K562 (cell line): ENCODE measurements at regions not wholly inside any gene's neighbourhood (a gene's known extent, or its start where the extent isn't known, plus 50 kb on each side); places are given as distances from the start of the nearest gene placed in this dataset.

Source experiments
- ATAC-seq: fragments of 200-7000 bp; cut with Tn5 transposase; 3 replicates; pipeline ENCODE4 v1.9.1; 2020; ENCODE audit warnings: moderate library complexity
- BruUV-seq: library from RNA; stranded (reverse); fragments of 400-500 nt; replicated peaks from 2 replicates; lab custom pipeline; 2021; lab: Mats Ljungman, UMichigan
- CTCF ChIA-PET: fragments of 300-600 bp; formaldehyde crosslinking; extraction: SDS; loops from one replicate; lab custom pipeline; 2021; ENCODE audit warnings: low intra/inter-chr PET ratio; lab: Yijun Ruan, JAX
- POLR2A ChIA-PET: fragments of 300-600, 350-650 bp; sonication (Branson Sonifier 250); formaldehyde crosslinking; extraction: SDS; loops from one replicate; lab custom pipeline; 2021; ENCODE audit warnings: antibody characterized with exemption, inconsistent platforms; lab: Yijun Ruan, JAX
- DNase-seq, 4 experiments: peaks; one replicate each; pipeline versions ENCODE4 v3.0.0 to v3.0.0-alpha.2; 2011 to 2018; ENCODE audit warnings: low spot score in 3 of 4, mixed read lengths in 3 of 4; ENCODE audit errors: extremely low read depth in 1 of 4
- FAIRE-seq: peaks from 2 replicates; lab custom pipeline; 2011; peaks lifted over from hg19 to GRCh38; lab: Jason Lieb, UNC
- H2AFZ ChIP-seq: 2 replicates; pipeline ENCODE4 v1.6.0; 2011; ENCODE audit warnings: low read depth, low read length, control low read depth, inconsistent platforms
- H3K27ac ChIP-seq: fragments of 200-600 bp; 3 replicates; pipeline ENCODE4 v1.8.0; 2011; ENCODE audit warnings: low read depth, mild to moderate bottlenecking, control low read depth, inconsistent platforms, low read length, moderate library complexity, mixed read lengths; ENCODE audit errors: extremely low read depth
- H3K27me3 ChIP-seq, 2 experiments: fragments of 300-600 bp in 1 of 2; 2 replicates in 1 of 2; 3 replicates in 1 of 2; pipeline versions ENCODE4 v1.6.0 to v1.8.0; 2011; ENCODE audit warnings: inconsistent platforms in 2 of 2, low read length in 2 of 2, mild to moderate bottlenecking in 1 of 2, mixed read lengths in 1 of 2, moderate library complexity in 1 of 2; ENCODE audit not compliant: control insufficient read depth in 2 of 2, insufficient read depth in 2 of 2
- H3K36me3 ChIP-seq: fragments of 300-600 bp; 3 replicates; pipeline ENCODE4 v1.8.0; 2011; ENCODE audit warnings: mild to moderate bottlenecking, low read length, inconsistent platforms; ENCODE audit not compliant: control insufficient read depth, insufficient read depth
- H3K4me1 ChIP-seq, 2 experiments: fragments of 200-600 bp in 1 of 2; replicated peaks in 1 of 2; 2 replicates in 1 of 2; 3 replicates in 1 of 2; pipeline versions ENCODE4 v1.5.1 to v1.8.0; 2011; ENCODE audit warnings: inconsistent platforms in 2 of 2, low read length in 2 of 2, mild to moderate bottlenecking in 1 of 2, mixed read lengths in 1 of 2, moderate library complexity in 1 of 2; ENCODE audit not compliant: control insufficient read depth in 2 of 2, insufficient read depth in 2 of 2
- H3K4me2 ChIP-seq: 2 replicates; pipeline ENCODE4 v1.6.1; 2011; ENCODE audit warnings: low read length, control low read depth, inconsistent platforms, mixed read lengths; ENCODE audit not compliant: insufficient read depth
- H3K4me3 ChIP-seq: fragments of 200-600 bp; sonication (generic), shearing (Covaris generic); 2 replicates; pipeline ENCODE4 v1.5.1; 2016; ENCODE audit warnings: control low read depth, inconsistent platforms
- H3K79me2 ChIP-seq: fragments of 200-600 bp; 3 replicates; pipeline ENCODE4 v1.8.0; 2011; ENCODE audit warnings: low read length, inconsistent platforms; ENCODE audit not compliant: control insufficient read depth, insufficient read depth
- H3K9ac ChIP-seq, 2 experiments: 2 replicates each; pipeline versions ENCODE4 v1.6.0 to v1.6.1; 2011; ENCODE audit warnings: low read depth in 2 of 2, low read length in 2 of 2, control low read depth in 1 of 2, inconsistent platforms in 1 of 2, mild to moderate bottlenecking in 1 of 2, mixed read lengths in 1 of 2; ENCODE audit not compliant: insufficient read depth in 1 of 2
- H3K9me1 ChIP-seq: one replicate; pipeline ENCODE4 v1.6.0; 2011; ENCODE audit warnings: inconsistent platforms, mild to moderate bottlenecking, low read length, moderate library complexity; ENCODE audit not compliant: control insufficient read depth, insufficient read depth
- H3K9me3 ChIP-seq: replicated peaks from 2 replicates; pipeline ENCODE4 v1.5.1; 2011; ENCODE audit warnings: low read depth, low read length, inconsistent platforms; ENCODE audit not compliant: control insufficient read depth, insufficient read depth
- H4K20me1 ChIP-seq: replicated peaks from 2 replicates; pipeline ENCODE4 v1.6.1; 2011; ENCODE audit warnings: low read length, inconsistent platforms, mixed read lengths; ENCODE audit not compliant: control insufficient read depth, insufficient read depth
- CBFB ChIP-seq: sonication (generic); formaldehyde crosslinking; IDR thresholded peaks from 2 replicates; pipeline ENCODE4 v1.4.0; 2020; ENCODE audit warnings: mild to moderate bottlenecking, missing genetic modification reagents
- CTBP1 ChIP-seq: fragments of 450-650 bp; IDR thresholded peaks from 2 replicates; pipeline ENCODE4 v1.6.1; 2016; ENCODE audit warnings: borderline replicate concordance
- FOXJ2 ChIP-seq: fragments of 200-800 bp; sonication (Bioruptor generic); IDR thresholded peaks from 2 replicates; pipeline ENCODE4 v1.6.1; 2016; ENCODE audit warnings: missing genetic modification characterization, missing compliant biosample characterization
- MXD1 ChIP-seq: fragments of 250-450 bp; sonication (Bioruptor Pico); IDR thresholded peaks from 2 replicates; pipeline ENCODE4 v1.8.0; 2021; ENCODE audit warnings: borderline replicate concordance, mild to moderate bottlenecking, moderate library complexity; ENCODE audit not compliant: poor library complexity, severe bottlenecking
- NFXL1 ChIP-seq: fragments of 450-650 bp; formaldehyde crosslinking; IDR thresholded peaks from 2 replicates; pipeline ENCODE4 v1.4.0; 2021; ENCODE audit warnings: mild to moderate bottlenecking
- POLR2AphosphoS2 ChIP-seq: IDR thresholded peaks from 2 replicates; pipeline ENCODE4 v1.6.1; 2012; ENCODE audit warnings: low read length, improper control_type of control experiment
- POLR3A ChIP-seq: IDR thresholded peaks from 2 replicates; pipeline ENCODE4 v1.6.1; 2011; ENCODE audit warnings: borderline replicate concordance, mild to moderate bottlenecking, moderate library complexity; ENCODE audit not compliant: insufficient read length, insufficient read depth; ENCODE audit errors: extremely low read depth
- RREB1 ChIP-seq: fragments of 250-450 bp; sonication (Bioruptor Pico); IDR thresholded peaks from 2 replicates; pipeline ENCODE4 v1.4.0; 2020
- TAF15 ChIP-seq: fragments of 200-400 bp; formaldehyde crosslinking; IDR thresholded peaks from 2 replicates; pipeline ENCODE4 v1.6.1; 2017; ENCODE audit warnings: mild to moderate bottlenecking, low read depth, low read length, moderate library complexity
- TAF7 ChIP-seq: fragments of 450-650 bp; IDR thresholded peaks from 2 replicates; pipeline ENCODE4 v1.6.1; 2016; ENCODE audit warnings: missing genetic modification characterization, missing compliant biosample characterization
- TEAD1 ChIP-seq, 2 experiments: fragments of 450-650 bp in 1 of 2; sonication (generic) in 1 of 2; formaldehyde crosslinking; IDR thresholded peaks; 2 replicates each; pipeline versions ENCODE4 v1.4.0 to v1.8.0; 2020 to 2022; ENCODE audit warnings: mild to moderate bottlenecking in 2 of 2, missing genetic modification reagents in 1 of 2
- ZC3H4 ChIP-seq: sonication (generic); formaldehyde crosslinking; IDR thresholded peaks from 2 replicates; pipeline ENCODE4 v1.9.0; 2021; ENCODE audit warnings: missing genetic modification reagents, borderline replicate concordance
- WGBS: fragments of 100-300 bp; shearing (Covaris generic); methylation state at CpG from one replicate; pipeline ENCODE4 v1.1.6; 2016; ENCODE audit warnings: low coverage, mixed read lengths; ENCODE audit not compliant: insufficient coverage; ENCODE audit errors: missing lambda C conversion rate; 5-methylcytosine and 5-hydroxymethylcytosine counted together
- in situ Hi-C: fragments of 300-500 bp; cut with MboI; formaldehyde crosslinking; loops from 4 replicates; pipeline ENCODE4 v1.15.0; 2018; ENCODE audit warnings: inconsistent platforms, mixed read lengths
- intact Hi-C: fragments of 100-400 bp; cut with micrococcal nuclease; formaldehyde crosslinking; loops from 2 replicates; pipeline ENCODE4 v1.14.2; 2022

- H2AFZ ChIP-seq = no peak overlapping the region
- BruUV-seq = no TSS peak
- no peak overlapping the region for H3K4me3 ChIP-seq
- TF ChIP-seq POLR2AphosphoS2 (no peak), TEAD1 (CRISPR knock-in tag; IDR thresholded peaks at IDR 0.05) (no peak), TAF15 (no peak), CBFB (no peak), CTBP1 (no peak), MXD1 (CRISPR knock-in tag) (no peak)
- ChIA-PET CTCF (no interaction called here), POLR2A (no interaction called here)
- H3K27ac ChIP-seq = no peak overlapping the region
- no peak overlapping the region for H3K4me2 ChIP-seq
- DNase-seq = no peak
- H3K9me3 ChIP-seq = no peaks in the 10 kb centered on the region
- intact Hi-C loops = no loop called here
- no peaks in the 10 kb centered on the region for H3K9me1 ChIP-seq
- no peaks in the 10 kb centered on the region for H3K79me2 ChIP-seq
- ATAC-seq = no peak
- H3K27me3 ChIP-seq = no peaks in the 10 kb centered on the region
- in situ Hi-C loops = no loop called here
- no peak overlapping the region for H3K9ac ChIP-seq
- no peaks in the 10 kb centered on the region for H3K4me1 ChIP-seq
- H4K20me1 ChIP-seq = no peaks in the 10 kb centered on the region
- no peak for FAIRE-seq
- H3K36me3 ChIP-seq = no peaks in the 10 kb centered on the region
Observed at GRCh38 chr5:166909040-166909439, 1382.4 kb upstream of the WWC1 start.

GRCh38 chr5:166909926-166910325 is 1381.5 kb upstream of the WWC1 start:
- ATAC-seq = no peak
- no peak overlapping the region for H3K27ac ChIP-seq
- no peaks in the 10 kb centered on the region for H3K79me2 ChIP-seq
- no peaks in the 10 kb centered on the region for H3K27me3 ChIP-seq
- no TSS peak for BruUV-seq
- in situ Hi-C loops = no loop called here
- no peaks in the 10 kb centered on the region for H3K9me3 ChIP-seq
- WGBS = 0% methylated on average over 2 of the region's 2 CpGs
- no peak for FAIRE-seq
- no peaks in the 10 kb centered on the region for H3K9me1 ChIP-seq
- H2AFZ ChIP-seq = no peak overlapping the region
- no peak for DNase-seq
- CTCF ChIA-PET = no interaction called here
- H3K4me3 ChIP-seq = no peak overlapping the region
- no peak overlapping the region for H3K9ac ChIP-seq
- H3K36me3 ChIP-seq = no peaks in the 10 kb centered on the region
- intact Hi-C loops = no loop called here
- H3K4me2 ChIP-seq = no peak overlapping the region
- no peaks in the 10 kb centered on the region for H3K4me1 ChIP-seq
- POLR2A ChIA-PET = no interaction called here
- no peaks in the 10 kb centered on the region for H4K20me1 ChIP-seq
- TF ChIP-seq TAF7 (tag) (no peak), NFXL1 (CRISPR knock-in tag) (no peak), RREB1 (CRISPR knock-in tag) (no peak), POLR3A (no peak), ZC3H4 (CRISPR knock-in tag) (no peak), FOXJ2 (tag) (no peak)
